SK-N-SH (cell line): ENCODE measurements at regions not wholly inside any gene's neighbourhood (a gene's known extent, or its start where the extent isn't known, plus 50 kb on each side); places are given as distances from the start of the nearest gene placed in this dataset.

Experiments
- CTCF ChIA-PET: fragments of 300-600, 350-600 bp; formaldehyde crosslinking; extraction: SDS; loops from one replicate; lab custom pipeline; 2021; lab: Yijun Ruan, JAX
- POLR2A ChIA-PET: fragments of 350-600 bp; sonication (Branson Sonifier 250); formaldehyde crosslinking; extraction: SDS; loops from one replicate; lab custom pipeline; 2020; ENCODE audit warnings: antibody characterized with exemption, inconsistent platforms; lab: Yijun Ruan, JAX
- DNase-seq: peaks from one replicate; pipeline ENCODE4 v3.0.0; 2012
- H2AFZ ChIP-seq: fragments of 200-600 bp; sonication (generic); 2 replicates; pipeline ENCODE4 v1.8.1; 2016; ENCODE audit warnings: antibody characterized with exemption, mild to moderate bottlenecking, low read depth
- H3F3A ChIP-seq: fragments of 200-600 bp; sonication (generic); replicated peaks from 2 replicates; pipeline ENCODE3; 2016; ENCODE audit warnings: antibody characterized with exemption, mild to moderate bottlenecking; ENCODE audit not compliant: insufficient read depth
- H3K27ac ChIP-seq, 2 experiments: fragments of 200-500 bp in 1 of 2; fragments of 200-600 bp in 1 of 2; sonication (Bioruptor generic) in 1 of 2; sonication (generic), shearing (Covaris generic) in 1 of 2; 2 replicates each; pipeline versions ENCODE4 v1.5.1 to v1.6.1; 2014 to 2016; ENCODE audit warnings: low read depth in 2 of 2, inconsistent platforms in 1 of 2, low read length in 1 of 2, mild to moderate bottlenecking in 1 of 2, mixed read lengths in 1 of 2
- H3K27me3 ChIP-seq: fragments of 200-600 bp; sonication (generic), shearing (Covaris generic); 2 replicates; pipeline ENCODE4 v1.6.1; 2016; ENCODE audit warnings: mixed run types; ENCODE audit not compliant: insufficient read depth
- H3K36me3 ChIP-seq, 2 experiments: fragments of 200-500 bp in 1 of 2; fragments of 200-600 bp in 1 of 2; sonication (Bioruptor generic) in 1 of 2; sonication (generic) in 1 of 2; replicated peaks in 1 of 2; 2 replicates each; pipeline versions ENCODE3 to v1.5.1; 2014 to 2016; ENCODE audit warnings: low read length in 1 of 2, mild to moderate bottlenecking in 1 of 2; ENCODE audit not compliant: insufficient read depth in 2 of 2, control insufficient read depth in 1 of 2
- H3K4me1 ChIP-seq, 2 experiments: fragments of 200-500 bp in 1 of 2; fragments of 200-600 bp in 1 of 2; sonication (Bioruptor generic) in 1 of 2; sonication (generic), shearing (Covaris generic) in 1 of 2; 2 replicates each; pipeline versions ENCODE4 v1.5.1 to v1.6.1; 2014 to 2016; ENCODE audit warnings: low read depth in 1 of 2, low read length in 1 of 2, mixed run types in 1 of 2; ENCODE audit not compliant: insufficient read depth in 2 of 2, control insufficient read depth in 1 of 2
- H3K4me2 ChIP-seq: fragments of 200-600 bp; sonication (generic), shearing (Covaris generic); 2 replicates; pipeline ENCODE4 v1.6.1; 2017; ENCODE audit warnings: mixed run types
- H3K4me3 ChIP-seq, 2 experiments: fragments of 200-500 bp in 1 of 2; fragments of 200-600 bp in 1 of 2; sonication (Bioruptor generic) in 1 of 2; sonication (generic), shearing (Covaris generic) in 1 of 2; 2 replicates each; pipeline versions ENCODE4 v1.5.1 to v1.8.1; 2014 to 2016; ENCODE audit warnings: low read depth in 2 of 2, inconsistent platforms in 1 of 2, low read length in 1 of 2, mild to moderate bottlenecking in 1 of 2, mixed read lengths in 1 of 2, moderate library complexity in 1 of 2
- H3K79me2 ChIP-seq: fragments of 200-600 bp; sonication (generic); 2 replicates; pipeline ENCODE4 v1.8.1; 2017; ENCODE audit warnings: mild to moderate bottlenecking; ENCODE audit not compliant: insufficient read depth
- H3K9ac ChIP-seq: fragments of 200-600 bp; sonication (generic); 2 replicates; pipeline ENCODE4 v1.6.1; 2017; ENCODE audit warnings: mixed run types
- H3K9me2 ChIP-seq: fragments of 200-600 bp; sonication (generic); 2 replicates; pipeline ENCODE4 v1.6.1; 2017; ENCODE audit warnings: mixed run types
- H3K9me3 ChIP-seq: fragments of 200-600 bp; sonication (generic); 2 replicates; pipeline ENCODE4 v1.6.1; 2017; ENCODE audit warnings: mixed run types, mild to moderate bottlenecking, moderate library complexity
- H4K20me1 ChIP-seq: fragments of 200-600 bp; sonication (generic); 2 replicates; pipeline ENCODE4 v1.6.1; 2017; ENCODE audit warnings: mild to moderate bottlenecking, mixed run types; ENCODE audit not compliant: insufficient read depth
- CTCF ChIP-seq: fragments of 200-600 bp; sonication (generic); IDR thresholded peaks from 2 replicates; pipeline ENCODE4 v1.6.1; 2017; ENCODE audit warnings: antibody characterized with exemption, mild to moderate bottlenecking, moderate library complexity
- ELF1 ChIP-seq: IDR thresholded peaks from 2 replicates; pipeline ENCODE4 v1.4.0; 2012
- EZH2phosphoT487 ChIP-seq: fragments of 200-600 bp; sonication (generic); IDR thresholded peaks from 2 replicates; pipeline ENCODE4 v1.6.1; 2017; ENCODE audit warnings: low read depth, mixed run types, mild to moderate bottlenecking, antibody characterized with exemption, moderate library complexity, borderline replicate concordance
- FOSL2 ChIP-seq: IDR thresholded peaks from 2 replicates; pipeline ENCODE4 v1.4.0; 2012; ENCODE audit warnings: low read depth, mild to moderate bottlenecking, moderate library complexity, borderline replicate concordance
- FOXJ3 ChIP-seq: sonication (generic); formaldehyde crosslinking; IDR thresholded peaks from 2 replicates; pipeline ENCODE4 v1.5.1; 2020; ENCODE audit warnings: mild to moderate bottlenecking, missing genetic modification reagents
- GABPA ChIP-seq: IDR thresholded peaks from 2 replicates; pipeline ENCODE4 v1.4.0; 2012; ENCODE audit warnings: low read depth, mild to moderate bottlenecking
- GATA2 ChIP-seq: sonication (generic); formaldehyde crosslinking; IDR thresholded peaks from 2 replicates; pipeline ENCODE4 v1.5.0; 2020; ENCODE audit warnings: mild to moderate bottlenecking, missing genetic modification reagents
- MAX ChIP-seq: IDR thresholded peaks from 2 replicates; pipeline ENCODE4 v1.4.0; 2012; ENCODE audit warnings: low read depth
- MXI1 ChIP-seq: IDR thresholded peaks from 2 replicates; pipeline ENCODE4 v1.6.1; 2012; ENCODE audit warnings: mild to moderate bottlenecking, low read depth, low read length, improper control_type of control experiment
- NFIC ChIP-seq: IDR thresholded peaks from 2 replicates; pipeline ENCODE4 v1.4.0; 2012; ENCODE audit warnings: borderline replicate concordance
- RAD21 ChIP-seq: IDR thresholded peaks from 2 replicates; pipeline ENCODE4 v1.6.1; 2012; ENCODE audit warnings: mild to moderate bottlenecking, low read length
- RFX5 ChIP-seq: IDR thresholded peaks from 2 replicates; pipeline ENCODE4 v1.6.1; 2012; ENCODE audit warnings: mild to moderate bottlenecking, improper control_type of control experiment, low read length
- RXRA ChIP-seq: IDR thresholded peaks from 2 replicates; pipeline ENCODE4 v1.4.0; 2012; ENCODE audit warnings: low read depth, mild to moderate bottlenecking, borderline replicate concordance
- SIN3A ChIP-seq: IDR thresholded peaks from 2 replicates; pipeline ENCODE4 v1.6.1; 2012; ENCODE audit warnings: low read depth, mild to moderate bottlenecking, low read length, moderate library complexity, borderline replicate concordance
- SMC3 ChIP-seq: IDR thresholded peaks from 2 replicates; pipeline ENCODE4 v1.6.1; 2012; ENCODE audit warnings: low read depth, low read length, improper control_type of control experiment
- TCF12 ChIP-seq: IDR thresholded peaks from 2 replicates; pipeline ENCODE4 v1.4.0; 2012
- TEAD4 ChIP-seq: IDR thresholded peaks from 2 replicates; pipeline ENCODE4 v1.4.0; 2012; ENCODE audit warnings: mild to moderate bottlenecking, borderline replicate concordance; ENCODE audit not compliant: insufficient read depth
- USF1 ChIP-seq: IDR thresholded peaks from 2 replicates; pipeline ENCODE4 v1.4.0; 2012; ENCODE audit warnings: low read depth, borderline replicate concordance
- ZBTB33 ChIP-seq: IDR thresholded peaks from 2 replicates; pipeline ENCODE4 v1.4.0; 2012; ENCODE audit warnings: low read depth, borderline replicate concordance
- WGBS: methylation state at CpG from one replicate; pipeline ENCODE4 v1.1.6; 2017; ENCODE audit warnings: low lambda C conversion rate; 5-methylcytosine and 5-hydroxymethylcytosine counted together

GRCh38 chr2:106649306-106649705 is 162.1 kb downstream of the CD8B2 start:
- ChIA-PET POLR2A (no interaction called here), CTCF (no interaction called here)
- peaks cover 0 to 5% of the 10 kb centered on the region in 2 experiments; a peak in 1 of 4 replicates for H3K4me1 ChIP-seq
- no peak overlapping the region for H3K9ac ChIP-seq
- H3K4me2 ChIP-seq: no peak overlapping the region
- no peaks in the 10 kb centered on the region for H3K9me3 ChIP-seq
- H3K4me3 ChIP-seq: no peak overlapping the region
- no peaks in the 10 kb centered on the region for H3K36me3 ChIP-seq
- H3K27ac ChIP-seq: no peak overlapping the region
- no peaks in the 10 kb centered on the region for H4K20me1 ChIP-seq
- 57% methylated on average over 1 of the region's 1 CpG for WGBS
- no peaks in the 10 kb centered on the region for H3F3A ChIP-seq
- no peak overlapping the region for H2AFZ ChIP-seq
- H3K79me2 ChIP-seq: no peaks in the 10 kb centered on the region
- H3K27me3 ChIP-seq: no peaks in the 10 kb centered on the region
- no peak for TF ChIP-seq MAX
- no peak for TF ChIP-seq TEAD4
- TF ChIP-seq EZH2phosphoT487: no peak
- TF ChIP-seq TCF12: no peak
- TF ChIP-seq CTCF: no peak
- TF ChIP-seq RXRA: no peak
- TF ChIP-seq GATA2: no peak
- no peaks in the 10 kb centered on the region for H3K9me2 ChIP-seq
- no peak for DNase-seq

GRCh38 chr2:106653465-106653864 is 166.3 kb downstream of the CD8B2 start:
- Histone ChIP-seq H3K27me3 (no peaks in the 10 kb centered on the region), H3K4me1 (peaks cover 0 to 5% of the 10 kb centered on the region in 2 experiments; a peak in 1 of 4 replicates), H3K79me2 (no peaks in the 10 kb centered on the region), H3K27ac (no peak overlapping the region), H3K4me2 (no peak overlapping the region), H4K20me1 (no peaks in the 10 kb centered on the region), H3F3A (no peaks in the 10 kb centered on the region), H3K9me2 (no peaks in the 10 kb centered on the region), H3K9ac (no peak overlapping the region), H3K9me3 (0 out of 2 replicates have a peak, but pooled peaks cover 4% of the 10 kb centered on the region), H3K36me3 (no peaks in the 10 kb centered on the region), H2AFZ (no peak overlapping the region), H3K4me3 (no peak overlapping the region)
- POLR2A ChIA-PET: no interaction called here
- 30% methylated on average over 6 of the region's 6 CpGs for WGBS
- DNase-seq: no peak
- CTCF ChIA-PET: no interaction called here
- no peak for TF ChIP-seq ELF1
- no peak for TF ChIP-seq MXI1
- no peak for TF ChIP-seq RFX5
- no peak for TF ChIP-seq SIN3A
- TF ChIP-seq USF1: no peak
- TF ChIP-seq FOSL2: no peak
- no peak for TF ChIP-seq RXRA
- no peak for TF ChIP-seq RAD21
- no peak for TF ChIP-seq SMC3
- TF ChIP-seq FOXJ3 (CRISPR knock-in tag): no peak
- no peak for TF ChIP-seq ZBTB33
- TF ChIP-seq CTCF: no peak
- TF ChIP-seq EZH2phosphoT487: no peak
- no peak for TF ChIP-seq GABPA
- no peak for TF ChIP-seq NFIC
